ENCODE measurements at regions not wholly inside any gene's neighbourhood (a gene's known extent, or its start where the extent isn't known, plus 50 kb on each side); places are given as distances from the start of the nearest gene placed in this dataset.

DNA sequence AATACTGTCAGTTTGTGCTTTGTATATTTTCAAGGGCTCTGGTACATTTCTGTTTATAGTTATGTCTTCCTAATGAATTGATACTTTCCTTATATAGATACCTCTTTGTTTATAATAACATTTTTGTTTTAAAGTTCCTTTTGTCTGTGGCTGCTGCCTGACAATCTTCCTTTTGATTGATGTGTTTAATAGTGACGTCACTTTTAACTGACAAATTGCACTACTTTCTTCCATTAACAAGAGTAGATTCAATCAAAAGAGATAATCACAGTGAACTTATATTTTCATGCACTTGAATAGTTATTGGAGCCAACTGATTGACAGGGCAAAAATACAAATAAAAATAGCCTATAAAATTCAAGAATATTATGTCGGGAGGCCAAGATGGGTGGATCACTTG, 371.7 kb downstream of the ANXA1 start:
- H3K27me3 ChIP-seq (ENCODE audit: low read length), result no peaks in the 10 kb centered on the region
- H3K4me3 ChIP-seq (ENCODE audit: insufficient read depth, low read length, poor library complexity, severe bottlenecking), result no peak overlapping the region
- no peaks in the 10 kb centered on the region for H3K9me3 ChIP-seq (ENCODE audit: insufficient read depth, low read length)
- TF ChIP-seq CTCF (IDR thresholded peaks at IDR 0.05; ENCODE audit: insufficient read depth, low read length, poor library complexity, severe bottlenecking) (no peak), EZH2phosphoT487 (conservative IDR thresholded peaks at IDR 0.05; ENCODE audit: low read length) (no peak)
- H3K27ac ChIP-seq (ENCODE audit: low read depth, low read length), result no peak overlapping the region
- no peak overlapping the region for H3K4me2 ChIP-seq (ENCODE audit: low read depth, low read length, poor library complexity, severe bottlenecking)
- no peaks in the 10 kb centered on the region for H4K20me1 ChIP-seq (ENCODE audit: low read depth, low read length)
- no peaks in the 10 kb centered on the region for H3F3A ChIP-seq (ENCODE audit: insufficient read depth)
- H2AFZ ChIP-seq (ENCODE audit: low read depth, low read length, severe bottlenecking), result no peak overlapping the region
- H3K9ac ChIP-seq (ENCODE audit: low read length), result no peak overlapping the region
- no peaks in the 10 kb centered on the region for H3K36me3 ChIP-seq (ENCODE audit: low read length)
- H3K79me2 ChIP-seq (ENCODE audit: insufficient read depth, low read length), result no peaks in the 10 kb centered on the region
- no peaks in the 10 kb centered on the region for H3K9me2 ChIP-seq (replicated peaks; ENCODE audit: insufficient read depth, low read length)

DNA sequence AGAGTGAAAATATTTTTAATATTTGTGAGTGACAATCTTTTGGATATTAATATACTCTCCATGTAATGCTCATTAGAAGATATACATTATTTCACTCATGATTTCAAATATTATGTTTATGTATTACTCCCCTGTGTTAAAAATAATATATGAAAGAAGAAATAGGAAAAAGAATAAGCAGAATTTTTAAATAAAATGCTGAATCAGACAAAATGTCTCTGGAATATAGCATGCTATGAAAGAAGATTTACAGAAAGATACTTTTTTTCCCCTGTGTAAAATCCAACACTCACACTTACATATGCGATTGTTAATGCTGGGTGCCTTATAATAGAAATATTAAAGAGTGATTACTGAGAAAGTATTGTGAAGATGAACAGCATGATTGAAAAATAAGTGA, 373.7 kb downstream of the ANXA1 start:
- Histone ChIP-seq H3K9ac (ENCODE audit: low read length) (no peak overlapping the region), H3K9me3 (ENCODE audit: insufficient read depth, low read length) (no peaks in the 10 kb centered on the region)

GRCh38 chr9:73527521-73527920, 375.9 kb downstream of the ANXA1 start:
- H3K4me3 ChIP-seq (ENCODE audit: insufficient read depth, low read length, poor library complexity, severe bottlenecking), result no peak overlapping the region
- no peaks in the 10 kb centered on the region for H3K79me2 ChIP-seq (ENCODE audit: insufficient read depth, low read length)
- H4K20me1 ChIP-seq (ENCODE audit: low read depth, low read length), result no peaks in the 10 kb centered on the region
- H3F3A ChIP-seq (ENCODE audit: insufficient read depth), result no peaks in the 10 kb centered on the region
- H3K27me3 ChIP-seq (ENCODE audit: low read length), result no peaks in the 10 kb centered on the region
- H3K9me2 ChIP-seq (replicated peaks; ENCODE audit: insufficient read depth, low read length), result no peaks in the 10 kb centered on the region
- TF ChIP-seq CTCF (IDR thresholded peaks at IDR 0.05; ENCODE audit: insufficient read depth, low read length, poor library complexity, severe bottlenecking) (no peak), EZH2phosphoT487 (conservative IDR thresholded peaks at IDR 0.05; ENCODE audit: low read length) (no peak)
- no peak overlapping the region for H3K4me2 ChIP-seq (ENCODE audit: low read depth, low read length, poor library complexity, severe bottlenecking)
- H3K9me3 ChIP-seq (ENCODE audit: insufficient read depth, low read length), result no peaks in the 10 kb centered on the region
- H2AFZ ChIP-seq (ENCODE audit: low read depth, low read length, severe bottlenecking), result no peak overlapping the region
- H3K36me3 ChIP-seq (ENCODE audit: low read length), result no peaks in the 10 kb centered on the region
- no peak overlapping the region for H3K27ac ChIP-seq (ENCODE audit: low read depth, low read length)
- H3K9ac ChIP-seq (ENCODE audit: low read length), result no peak overlapping the region

More for the DNA sequence above, 373.7 kb downstream of the ANXA1 start:
- Histone ChIP-seq H3K4me2 (ENCODE audit: low read depth, low read length, poor library complexity, severe bottlenecking) (no peak overlapping the region), H3K9me2 (replicated peaks; ENCODE audit: insufficient read depth, low read length) (no peaks in the 10 kb centered on the region), H3K27me3 (ENCODE audit: low read length) (no peaks in the 10 kb centered on the region), H2AFZ (ENCODE audit: low read depth, low read length, severe bottlenecking) (no peak overlapping the region), H3K4me3 (ENCODE audit: insufficient read depth, low read length, poor library complexity, severe bottlenecking) (no peak overlapping the region), H3K79me2 (ENCODE audit: insufficient read depth, low read length) (no peaks in the 10 kb centered on the region), H3K36me3 (ENCODE audit: low read length) (no peaks in the 10 kb centered on the region), H3K27ac (ENCODE audit: low read depth, low read length) (no peak overlapping the region), H4K20me1 (ENCODE audit: low read depth, low read length) (no peaks in the 10 kb centered on the region), H3F3A (ENCODE audit: insufficient read depth) (no peaks in the 10 kb centered on the region)
- TF ChIP-seq CTCF (IDR thresholded peaks at IDR 0.05; ENCODE audit: insufficient read depth, low read length, poor library complexity, severe bottlenecking), result no peak
- no peak for TF ChIP-seq EZH2phosphoT487 (conservative IDR thresholded peaks at IDR 0.05; ENCODE audit: low read length)

All from SU-DHL-6 (cell line).